Neural cell (in vitro differentiated cells): ENCODE measurements at regions not wholly inside any gene's neighbourhood (a gene's known extent, or its start where the extent isn't known, plus 50 kb on each side); places are given as distances from the start of the nearest gene placed in this dataset.

Experiments used
- EZH2 ChIP-seq: fragments of 200-600, 300-800 bp; shearing (Covaris generic), sonication (generic); IDR thresholded peaks from 2 replicates; pipeline ENCODE4 v1.6.1; 2014; ENCODE audit warnings: antibody characterized with exemption, low read length, borderline replicate concordance, mild to moderate bottlenecking; ENCODE audit not compliant: insufficient read depth, poor library complexity, severe bottlenecking
- POLR2AphosphoS5 ChIP-seq: IDR thresholded peaks from 2 replicates; pipeline ENCODE4 v1.6.1; 2012
- TAF1 ChIP-seq: IDR thresholded peaks from 2 replicates; pipeline ENCODE4 v1.6.1; 2012; ENCODE audit warnings: low read depth
- TF ChIP-seq, protein P1 (sequence below): fragments of 450-650 bp; IDR thresholded peaks from 2 replicates; pipeline ENCODE4 v1.5.1; 2014; ENCODE audit warnings: antibody characterized with exemption, mild to moderate bottlenecking, moderate library complexity; ENCODE audit not compliant: poor library complexity, severe bottlenecking

DNA sequence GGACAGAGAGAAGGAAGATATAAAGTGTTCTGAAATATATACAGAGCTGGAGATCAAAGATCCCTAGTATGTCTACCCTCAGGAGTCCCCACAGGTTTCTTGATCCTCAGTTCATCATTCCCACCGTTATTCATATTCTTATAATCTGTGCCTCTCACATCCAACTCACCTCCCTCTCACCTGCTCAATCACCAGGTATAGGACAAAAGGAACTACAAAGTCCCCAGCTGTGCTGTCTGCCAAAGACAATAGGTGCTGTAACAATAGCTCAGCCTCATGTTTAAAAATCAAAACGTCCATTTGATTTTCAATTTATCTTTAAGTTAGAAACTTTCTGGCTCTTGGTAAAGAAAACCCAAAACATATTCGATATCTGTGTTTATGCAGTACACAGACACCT lies 121.1 kb upstream of the PKN2 start:
- TF ChIP-seq POLR2AphosphoS5 (no peak), EZH2 (no peak), TAF1 (no peak)
- TF ChIP-seq, protein P1, sequence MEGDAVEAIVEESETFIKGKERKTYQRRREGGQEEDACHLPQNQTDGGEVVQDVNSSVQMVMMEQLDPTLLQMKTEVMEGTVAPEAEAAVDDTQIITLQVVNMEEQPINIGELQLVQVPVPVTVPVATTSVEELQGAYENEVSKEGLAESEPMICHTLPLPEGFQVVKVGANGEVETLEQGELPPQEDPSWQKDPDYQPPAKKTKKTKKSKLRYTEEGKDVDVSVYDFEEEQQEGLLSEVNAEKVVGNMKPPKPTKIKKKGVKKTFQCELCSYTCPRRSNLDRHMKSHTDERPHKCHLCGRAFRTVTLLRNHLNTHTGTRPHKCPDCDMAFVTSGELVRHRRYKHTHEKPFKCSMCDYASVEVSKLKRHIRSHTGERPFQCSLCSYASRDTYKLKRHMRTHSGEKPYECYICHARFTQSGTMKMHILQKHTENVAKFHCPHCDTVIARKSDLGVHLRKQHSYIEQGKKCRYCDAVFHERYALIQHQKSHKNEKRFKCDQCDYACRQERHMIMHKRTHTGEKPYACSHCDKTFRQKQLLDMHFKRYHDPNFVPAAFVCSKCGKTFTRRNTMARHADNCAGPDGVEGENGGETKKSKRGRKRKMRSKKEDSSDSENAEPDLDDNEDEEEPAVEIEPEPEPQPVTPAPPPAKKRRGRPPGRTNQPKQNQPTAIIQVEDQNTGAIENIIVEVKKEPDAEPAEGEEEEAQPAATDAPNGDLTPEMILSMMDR, result no peak
